ENCODE measurements at regions not wholly inside any gene's neighbourhood (a gene's known extent, or its start where the extent isn't known, plus 50 kb on each side); places are given as distances from the start of the nearest gene placed in this dataset.
"Not testable (repeated sequence)": the region's sequence is repeated elsewhere in the genome, so short reads cannot be mapped to it uniquely, and the experiment has no call there.

DNA sequence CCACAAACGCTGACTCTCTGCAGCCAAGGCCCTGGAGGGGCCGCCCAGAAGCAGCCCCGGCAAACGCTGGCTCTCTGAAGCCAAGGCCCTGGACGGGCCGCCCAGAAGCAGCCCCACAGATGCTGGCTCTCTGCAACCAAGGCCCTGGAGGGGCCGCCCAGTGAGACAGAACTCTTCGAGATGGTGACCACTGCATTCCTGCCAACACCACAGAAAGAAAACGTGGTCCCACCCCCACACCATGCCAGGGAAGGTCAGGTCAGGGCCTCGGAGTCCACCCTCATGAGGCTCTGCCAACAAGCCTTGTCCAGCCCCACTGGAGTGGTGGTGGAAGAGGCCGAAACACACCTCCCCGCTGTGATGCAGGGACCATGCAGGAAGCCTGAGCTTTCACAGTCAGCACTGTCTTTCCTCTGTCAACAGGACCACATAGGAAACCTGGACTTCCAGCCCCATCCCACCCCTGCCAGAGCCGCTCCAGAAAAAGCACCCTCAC lies 97.5 kb downstream of the DLL1 start:
- no peaks in the 10 kb centered on the region for H3K4me1 ChIP-seq (ENCODE audit: insufficient read depth)
- H3K4me3 ChIP-seq (ENCODE audit: low read depth, low read length), result no peak overlapping the region
- H3K27ac ChIP-seq (ENCODE audit: low read depth), result no peak overlapping the region
- H3K36me3 ChIP-seq (ENCODE audit: insufficient read depth), result no peaks in the 10 kb centered on the region
- WGBS, result 87% methylated on average over 13 of the region's 13 CpGs
- no peak for DNase-seq (ENCODE audit: extremely low spot score)

GRCh38 chr6:170192905-170193304 lies 98.0 kb downstream of the DLL1 start:
- DNase-seq (ENCODE audit: extremely low spot score), result no peak
- no peak overlapping the region for H3K4me3 ChIP-seq (ENCODE audit: low read depth, low read length)
- no peak overlapping the region for H3K27ac ChIP-seq (ENCODE audit: low read depth)
- no peaks in the 10 kb centered on the region for H3K36me3 ChIP-seq (ENCODE audit: insufficient read depth)
- WGBS, result 90% methylated on average over 5 of the region's 5 CpGs
- no peaks in the 10 kb centered on the region for H3K4me1 ChIP-seq (ENCODE audit: insufficient read depth)

DNA sequence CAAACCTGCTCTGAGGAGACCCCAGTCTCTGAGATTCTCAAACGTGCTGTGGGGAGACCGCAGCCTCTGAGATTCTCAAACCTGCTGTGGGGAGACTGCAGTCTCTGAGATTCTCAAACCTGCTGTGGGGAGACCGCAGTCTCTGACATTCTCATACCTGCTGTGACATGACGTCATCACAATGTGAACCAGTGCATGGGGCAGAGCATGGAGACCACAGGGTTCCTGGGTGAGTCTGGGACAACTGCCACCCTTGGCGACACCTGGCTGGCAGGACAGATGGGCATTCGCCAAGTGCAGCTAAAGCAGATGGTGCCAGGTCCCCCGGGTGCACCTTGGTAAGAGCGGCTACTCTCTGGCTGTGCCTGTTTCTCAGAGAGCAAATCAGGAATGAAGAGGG lies 98.8 kb downstream of the DLL1 start:
- H3K4me1 ChIP-seq (ENCODE audit: insufficient read depth); H3K36me3 ChIP-seq (ENCODE audit: insufficient read depth); DNase-seq (ENCODE audit: extremely low spot score); H3K27ac ChIP-seq (ENCODE audit: low read depth); H3K4me3 ChIP-seq (ENCODE audit: low read depth, low read length): not testable (repeated sequence)
- WGBS, result 85% methylated on average over 8 of the region's 8 CpGs

- no peaks in the 10 kb centered on the region for H3K36me3 ChIP-seq (ENCODE audit: insufficient read depth)
- H3K4me3 ChIP-seq (ENCODE audit: low read depth, low read length), result no peak overlapping the region
- DNase-seq (ENCODE audit: extremely low spot score), result no peak
- no peak overlapping the region for H3K27ac ChIP-seq (ENCODE audit: low read depth)
- 93% methylated on average over 5 of the region's 5 CpGs for WGBS
- no peaks in the 10 kb centered on the region for H3K4me1 ChIP-seq (ENCODE audit: insufficient read depth)
Measured at GRCh38 chr6:170190046-170190445, 100.8 kb downstream of the DLL1 start.

DNA sequence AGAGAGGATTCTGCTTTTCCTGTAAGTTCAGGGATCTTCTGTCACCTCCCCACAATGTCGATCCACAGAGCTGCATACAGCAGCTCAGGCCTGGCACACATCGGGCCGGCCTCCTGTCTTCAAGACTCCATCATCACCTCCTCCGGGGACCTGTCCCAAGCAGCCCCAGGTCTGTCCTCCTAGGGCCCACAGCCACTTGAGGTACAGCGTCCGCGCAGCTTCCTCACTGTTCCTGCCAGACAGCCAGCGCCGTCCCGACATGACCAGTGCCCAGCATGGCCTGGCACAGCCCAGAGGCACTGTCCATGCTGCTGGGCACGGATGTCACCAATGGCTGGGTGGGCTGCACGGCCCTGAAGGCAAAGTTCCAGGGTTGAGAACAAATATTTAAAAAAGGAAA lies 101.6 kb downstream of the DLL1 start:
- Histone ChIP-seq H3K4me1 (ENCODE audit: insufficient read depth) (no peaks in the 10 kb centered on the region), H3K4me3 (ENCODE audit: low read depth, low read length) (no peak overlapping the region), H3K36me3 (ENCODE audit: insufficient read depth) (no peaks in the 10 kb centered on the region), H3K27ac (ENCODE audit: low read depth) (no peak overlapping the region)
- 77% methylated on average over 12 of the region's 12 CpGs for WGBS
- DNase-seq (ENCODE audit: extremely low spot score), result no peak

- 72% methylated on average over 6 of the region's 6 CpGs for WGBS
- Histone ChIP-seq H3K4me3 (ENCODE audit: low read depth, low read length) (no peak overlapping the region), H3K36me3 (ENCODE audit: insufficient read depth) (no peaks in the 10 kb centered on the region), H3K4me1 (ENCODE audit: insufficient read depth) (no peaks in the 10 kb centered on the region), H3K27ac (ENCODE audit: low read depth) (no peak overlapping the region)
- no peak for DNase-seq (ENCODE audit: extremely low spot score)
Measured at GRCh38 chr6:170188571-170189001, 102.3 kb downstream of the DLL1 start.

- H3K36me3 ChIP-seq (ENCODE audit: insufficient read depth), result no peaks in the 10 kb centered on the region
- DNase-seq (ENCODE audit: extremely low spot score), result no peak
- H3K4me3 ChIP-seq (ENCODE audit: low read depth, low read length), result no peak overlapping the region
- H3K27ac ChIP-seq (ENCODE audit: low read depth), result no peak overlapping the region
- WGBS, result 89% methylated on average over 28 of the region's 28 CpGs
- no peaks in the 10 kb centered on the region for H3K4me1 ChIP-seq (ENCODE audit: insufficient read depth)
Measured at GRCh38 chr6:170187669-170188566, 103.0 kb downstream of the DLL1 start.

- WGBS, result 85% methylated on average over 18 of the region's 18 CpGs
- Histone ChIP-seq H3K27ac (ENCODE audit: low read depth) (no peak overlapping the region), H3K4me1 (ENCODE audit: insufficient read depth) (no peaks in the 10 kb centered on the region), H3K36me3 (ENCODE audit: insufficient read depth) (no peaks in the 10 kb centered on the region), H3K4me3 (ENCODE audit: low read depth, low read length) (no peak overlapping the region)
- no peak for DNase-seq (ENCODE audit: extremely low spot score)
Measured at GRCh38 chr6:170186941-170187668, 103.8 kb downstream of the DLL1 start.

GRCh38 chr6:170186006-170186935 lies 104.6 kb downstream of the DLL1 start:
- Histone ChIP-seq H3K36me3 (ENCODE audit: insufficient read depth) (no peaks in the 10 kb centered on the region), H3K4me1 (ENCODE audit: insufficient read depth) (no peaks in the 10 kb centered on the region), H3K27ac (ENCODE audit: low read depth) (no peak overlapping the region), H3K4me3 (ENCODE audit: low read depth, low read length) (no peak overlapping the region)
- WGBS, result 72% methylated on average over 30 of the region's 30 CpGs
- DNase-seq (ENCODE audit: extremely low spot score), result no peak

- WGBS, result 89% methylated on average over 29 of the region's 29 CpGs
- no peak overlapping the region for H3K27ac ChIP-seq (ENCODE audit: low read depth)
- H3K4me1 ChIP-seq (ENCODE audit: insufficient read depth), result no peaks in the 10 kb centered on the region
- DNase-seq (ENCODE audit: extremely low spot score), result no peak
- no peak overlapping the region for H3K4me3 ChIP-seq (ENCODE audit: low read depth, low read length)
- no peaks in the 10 kb centered on the region for H3K36me3 ChIP-seq (ENCODE audit: insufficient read depth)
Measured at GRCh38 chr6:170185175-170185978, 105.5 kb downstream of the DLL1 start.

DNA sequence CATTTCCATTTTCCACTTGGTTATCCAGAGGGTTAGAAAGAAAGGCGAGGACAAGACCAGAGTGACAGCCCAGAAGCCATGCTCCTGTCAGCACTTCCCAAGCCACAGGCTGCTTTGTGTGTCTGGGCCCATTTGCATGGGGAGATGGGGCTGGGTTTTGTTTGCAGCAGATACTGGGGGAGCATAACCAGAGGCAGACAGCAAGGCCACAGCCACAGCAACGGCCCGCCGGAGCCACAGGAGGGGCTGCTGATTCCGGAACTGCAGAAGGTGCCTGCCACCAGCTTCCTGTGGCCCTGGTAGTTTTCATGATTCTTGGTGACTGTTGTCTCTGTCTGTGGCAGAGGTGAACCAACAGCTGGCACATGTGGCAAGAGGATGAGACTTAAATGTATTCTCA lies 106.6 kb downstream of the DLL1 start:
- no peak for DNase-seq (ENCODE audit: extremely low spot score)
- 88% methylated on average over 5 of the region's 5 CpGs for WGBS

DNA sequence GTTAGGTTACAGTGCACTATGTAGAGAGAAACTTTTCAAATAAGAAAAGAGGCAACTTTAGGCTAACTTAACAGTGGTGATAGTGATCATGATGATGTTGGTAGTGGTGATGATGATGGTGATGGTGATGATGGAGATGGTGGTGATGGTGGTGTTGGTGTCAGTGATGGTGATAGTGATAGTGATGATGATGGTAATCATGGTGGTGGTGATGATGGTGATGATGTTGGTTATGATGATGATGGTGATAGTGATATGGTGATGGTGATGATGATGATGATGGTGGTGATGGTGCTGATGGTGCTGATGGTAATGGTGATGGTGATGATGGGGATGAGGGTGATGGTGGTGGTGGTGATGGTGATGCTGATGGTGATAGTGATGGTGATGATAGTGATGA lies 107.4 kb downstream of the DLL1 start:
- H3K36me3 ChIP-seq (ENCODE audit: insufficient read depth), result no peaks in the 10 kb centered on the region
- no peak for DNase-seq (ENCODE audit: extremely low spot score)
- no peak overlapping the region for H3K27ac ChIP-seq (ENCODE audit: low read depth)
- H3K4me3 ChIP-seq (ENCODE audit: low read depth, low read length), result no peak overlapping the region
- H3K4me1 ChIP-seq (ENCODE audit: insufficient read depth), result no peaks in the 10 kb centered on the region

More for the DNA sequence above, 106.6 kb downstream of the DLL1 start:
- no peaks in the 10 kb centered on the region for H3K4me1 ChIP-seq (ENCODE audit: insufficient read depth)
- no peak overlapping the region for H3K4me3 ChIP-seq (ENCODE audit: low read depth, low read length)
- H3K27ac ChIP-seq (ENCODE audit: low read depth), result no peak overlapping the region
- no peaks in the 10 kb centered on the region for H3K36me3 ChIP-seq (ENCODE audit: insufficient read depth)

DNA sequence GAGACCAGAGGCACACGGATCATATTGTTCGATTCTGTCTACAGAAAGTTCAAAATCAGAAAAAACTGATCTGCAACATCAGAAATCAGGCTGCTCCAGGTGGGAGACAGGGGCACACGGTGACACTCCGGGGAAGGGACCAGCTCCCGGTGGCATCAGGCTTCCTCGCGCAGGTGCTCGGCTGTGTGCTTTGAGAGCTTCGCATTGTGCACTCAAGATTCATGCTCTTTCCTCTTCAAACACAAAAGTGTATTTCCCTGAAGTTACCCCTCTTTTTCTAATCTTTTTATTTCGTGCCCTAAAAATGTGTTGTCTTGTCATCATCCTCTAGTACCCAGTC lies 108.1 kb downstream of the DLL1 start:
- DNase-seq (ENCODE audit: extremely low spot score), result no peak
- Histone ChIP-seq H3K36me3 (ENCODE audit: insufficient read depth) (no peaks in the 10 kb centered on the region), H3K27ac (ENCODE audit: low read depth) (no peak overlapping the region), H3K4me1 (ENCODE audit: insufficient read depth) (no peaks in the 10 kb centered on the region), H3K4me3 (ENCODE audit: low read depth, low read length) (no peak overlapping the region)
- 83% methylated on average over 10 of the region's 10 CpGs for WGBS

Data from urinary bladder (tissue), 3 donors.